A549 (cell line): ENCODE measurements at regions not wholly inside any gene's neighbourhood (a gene's known extent, or its start where the extent isn't known, plus 50 kb on each side); places are given as distances from the start of the nearest gene placed in this dataset.

Experiments used
- FOXS1 ChIP-seq: fragments of 250-450 bp; sonication (Bioruptor Pico); IDR thresholded peaks from 2 replicates; pipeline ENCODE4 v1.5.0; 2020; ENCODE audit warnings: mild to moderate bottlenecking, moderate library complexity
- MAFK ChIP-seq: fragments of 450-650 bp; IDR thresholded peaks from 2 replicates; pipeline ENCODE4 v1.6.1; 2014; ENCODE audit not compliant: partially characterized antibody
- POLR2A ChIP-seq: IDR thresholded peaks from 2 replicates; pipeline ENCODE4 v1.6.1; 2012; ENCODE audit warnings: mild to moderate bottlenecking, low read length
- TF ChIP-seq, protein P1 (sequence below): fragments of 450-650 bp; IDR thresholded peaks from 2 replicates; pipeline ENCODE4 v1.6.1; 2014; ENCODE audit warnings: antibody characterized with exemption
- TF ChIP-seq, protein P2 (sequence below): fragments of >200 bp; sonication (Bioruptor Twin); formaldehyde crosslinking; IDR thresholded peaks from 3 replicates; pipeline ENCODE4 v1.5.1; 2016

DNA sequence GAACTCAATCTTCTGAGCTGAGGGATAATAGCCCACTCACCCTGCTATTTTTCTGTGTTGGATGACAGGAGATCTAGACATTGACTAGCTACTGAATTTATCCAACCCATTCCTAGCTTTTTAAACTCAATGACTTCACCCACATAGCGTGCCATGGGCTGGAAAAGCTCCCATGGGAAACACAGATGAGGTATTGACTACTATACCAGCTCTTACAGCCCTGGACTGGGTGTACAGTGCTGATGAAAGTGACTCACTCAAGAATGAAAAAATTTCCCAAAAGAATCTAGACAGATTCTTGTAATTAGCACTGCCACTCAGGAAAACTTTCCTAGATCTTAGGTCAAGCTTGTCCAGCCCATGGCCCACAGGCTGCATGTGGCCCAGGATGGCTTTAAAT is 72.7 kb upstream of the NREP start:
- no peak for TF ChIP-seq FOXS1
- TF ChIP-seq MAFK: no peak
- TF ChIP-seq, protein P1, sequence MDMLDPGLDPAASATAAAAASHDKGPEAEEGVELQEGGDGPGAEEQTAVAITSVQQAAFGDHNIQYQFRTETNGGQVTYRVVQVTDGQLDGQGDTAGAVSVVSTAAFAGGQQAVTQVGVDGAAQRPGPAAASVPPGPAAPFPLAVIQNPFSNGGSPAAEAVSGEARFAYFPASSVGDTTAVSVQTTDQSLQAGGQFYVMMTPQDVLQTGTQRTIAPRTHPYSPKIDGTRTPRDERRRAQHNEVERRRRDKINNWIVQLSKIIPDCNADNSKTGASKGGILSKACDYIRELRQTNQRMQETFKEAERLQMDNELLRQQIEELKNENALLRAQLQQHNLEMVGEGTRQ: no peak
- TF ChIP-seq, protein P2, sequence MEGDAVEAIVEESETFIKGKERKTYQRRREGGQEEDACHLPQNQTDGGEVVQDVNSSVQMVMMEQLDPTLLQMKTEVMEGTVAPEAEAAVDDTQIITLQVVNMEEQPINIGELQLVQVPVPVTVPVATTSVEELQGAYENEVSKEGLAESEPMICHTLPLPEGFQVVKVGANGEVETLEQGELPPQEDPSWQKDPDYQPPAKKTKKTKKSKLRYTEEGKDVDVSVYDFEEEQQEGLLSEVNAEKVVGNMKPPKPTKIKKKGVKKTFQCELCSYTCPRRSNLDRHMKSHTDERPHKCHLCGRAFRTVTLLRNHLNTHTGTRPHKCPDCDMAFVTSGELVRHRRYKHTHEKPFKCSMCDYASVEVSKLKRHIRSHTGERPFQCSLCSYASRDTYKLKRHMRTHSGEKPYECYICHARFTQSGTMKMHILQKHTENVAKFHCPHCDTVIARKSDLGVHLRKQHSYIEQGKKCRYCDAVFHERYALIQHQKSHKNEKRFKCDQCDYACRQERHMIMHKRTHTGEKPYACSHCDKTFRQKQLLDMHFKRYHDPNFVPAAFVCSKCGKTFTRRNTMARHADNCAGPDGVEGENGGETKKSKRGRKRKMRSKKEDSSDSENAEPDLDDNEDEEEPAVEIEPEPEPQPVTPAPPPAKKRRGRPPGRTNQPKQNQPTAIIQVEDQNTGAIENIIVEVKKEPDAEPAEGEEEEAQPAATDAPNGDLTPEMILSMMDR: no peak
- no peak for TF ChIP-seq POLR2A
